Ovary (tissue), 7 donors: ENCODE measurements at regions not wholly inside any gene's neighbourhood (a gene's known extent, or its start where the extent isn't known, plus 50 kb on each side); places are given as distances from the start of the nearest gene placed in this dataset.

ENCODE experiments used
- DNase-seq, 5 donors: peaks; one replicate each; pipeline ENCODE4 v3.0.0-alpha.2; 2019 to 2020
- H3K27ac ChIP-seq, 2 donors: fragments of 200-600 bp; one replicate each; pipeline versions ENCODE4 v1.5.1 to v1.8.0; 2019 to 2022
- H3K27me3 ChIP-seq: fragments of 200-600 bp; one replicate; pipeline ENCODE4 v1.8.0; 2022
- H3K36me3 ChIP-seq: fragments of 200-600 bp; sonication (generic); one replicate; pipeline ENCODE4 v1.5.1; 2019
- H3K4me1 ChIP-seq: one replicate; pipeline ENCODE4 v1.8.1; 2013; ENCODE audit warnings: mild to moderate bottlenecking, moderate library complexity; ENCODE audit not compliant: insufficient read depth
- H3K4me3 ChIP-seq: fragments of 200-600 bp; sonication (generic); one replicate; pipeline ENCODE4 v1.5.1; 2017
- H3K9me3 ChIP-seq, 2 donors: fragments of 200-600 bp in 1 of 2; sonication (generic) in 1 of 2; one replicate each; pipeline versions ENCODE4 v1.5.1 to v1.8.1; 2013 to 2019; ENCODE audit warnings: mild to moderate bottlenecking in 1 of 2, moderate library complexity in 1 of 2
- CTCF ChIP-seq, 3 donors: fragments of 450-650 bp in 2 of 3; fragments of 200-600 bp in 1 of 3; IDR thresholded peaks; one replicate each; pipeline versions ENCODE4 v1.5.1 to v1.8.0; 2016 to 2022; ENCODE audit warnings: antibody characterized with exemption in 3 of 3, mild to moderate bottlenecking in 1 of 3
- EP300 ChIP-seq: sonication (generic); formaldehyde crosslinking; IDR thresholded peaks from one replicate; pipeline ENCODE4 v1.6.1; 2017; ENCODE audit warnings: antibody characterized with exemption
- POLR2A ChIP-seq: fragments of 450-650 bp; IDR thresholded peaks from one replicate; pipeline ENCODE4 v1.6.1; 2017; ENCODE audit warnings: antibody characterized with exemption, mild to moderate bottlenecking, moderate library complexity
- WGBS, 3 donors: extraction: QIAGEN DNeasy Blood & Tissue Kit in 1 of 3; methylation state at CpG; one replicate each; pipeline versions ENCODE4 v1.1.5 to v1.1.7; 2013 to 2017; 5-methylcytosine and 5-hydroxymethylcytosine counted together
- intact Hi-C, 4 donors: fragments of 100-400 bp; cut with DNase I; formaldehyde crosslinking; loops; one replicate each; pipeline versions ENCODE4 v1.11.0 to v1.15.1; 2022 to 2023
- donor health status: DM: no; HTN: no; CAD: no; lungs with moderate emphysema.
- donor health status: DM: no; HTN: no; CAD: no.
- donor health status: Bipolar disorder and iron deficiency.
- donor health status: DM: no; HTN: no; CAD: no.
- donor health status: DM: yes; HTN: yes; CAD: no.

- TF ChIP-seq EP300: no peak
- TF ChIP-seq POLR2A: no peak
- no peak for TF ChIP-seq CTCF (IDR thresholded peaks at IDR 0.05)
- 76 to 91% (median 90%) methylated on average over 7 of the region's 7 CpGs for WGBS, 3 donors
- no peak for DNase-seq
- no peaks in the 10 kb centered on the region for H3K36me3 ChIP-seq
- no peak overlapping the region for H3K27ac ChIP-seq
- intact Hi-C loops: no loop called here
- H3K4me3 ChIP-seq: no peak overlapping the region
- H3K27me3 ChIP-seq: no peaks in the 10 kb centered on the region
- H3K9me3 ChIP-seq: no peaks in the 10 kb centered on the region
- peaks cover 13% of the 10 kb centered on the region for H3K4me1 ChIP-seq
Measured at GRCh38 chr10:44462338-44462914, 77.5 kb upstream of the CXCL12 start.

GRCh38 chr10:44463511-44464121 lies 78.7 kb upstream of the CXCL12 start:
- H3K27ac ChIP-seq: no peak overlapping the region
- H3K27me3 ChIP-seq: no peaks in the 10 kb centered on the region
- H3K4me3 ChIP-seq: no peak overlapping the region
- no peaks in the 10 kb centered on the region for H3K9me3 ChIP-seq
- TF ChIP-seq CTCF (IDR thresholded peaks at IDR 0.05) (no peak), POLR2A (no peak), EP300 (no peak)
- WGBS, 3 donors: 65 to 71% (median 66%) methylated on average over 6 of the region's 6 CpGs
- H3K36me3 ChIP-seq: no peaks in the 10 kb centered on the region
- intact Hi-C loops: no loop called here
- DNase-seq: no peak
- H3K4me1 ChIP-seq: peaks cover 12% of the 10 kb centered on the region

GRCh38 chr10:44464503-44464902 lies 79.6 kb upstream of the CXCL12 start:
- 43 to 46% (median 44%) methylated on average over 2 of the region's 2 CpGs for WGBS, 3 donors
- H3K9me3 ChIP-seq: no peaks in the 10 kb centered on the region
- TF ChIP-seq CTCF (IDR thresholded peaks at IDR 0.05) (no peak), POLR2A (no peak), EP300 (no peak)
- no peak overlapping the region for H3K4me3 ChIP-seq
- intact Hi-C loops: no loop called here
- H3K36me3 ChIP-seq: no peaks in the 10 kb centered on the region
- no peak overlapping the region for H3K27ac ChIP-seq
- DNase-seq: no peak
- H3K27me3 ChIP-seq: no peaks in the 10 kb centered on the region
- H3K4me1 ChIP-seq: peaks cover 7% of the 10 kb centered on the region

GRCh38 chr10:44465401-44466115 lies 80.7 kb upstream of the CXCL12 start:
- DNase-seq: no peak
- WGBS, 3 donors: 68 to 79% (median 72%) methylated on average over 11 of the region's 11 CpGs
- H3K27me3 ChIP-seq: no peaks in the 10 kb centered on the region

More at GRCh38 chr10:44465401-44466115, 80.7 kb upstream of the CXCL12 start:
- TF ChIP-seq CTCF (IDR thresholded peaks at IDR 0.05): no peak
- no peak for TF ChIP-seq POLR2A
- TF ChIP-seq EP300: no peak
- Histone ChIP-seq H3K27ac (no peak overlapping the region), H3K36me3 (no peaks in the 10 kb centered on the region), H3K4me1 (no peaks in the 10 kb centered on the region), H3K4me3 (no peak overlapping the region), H3K9me3 (no peaks in the 10 kb centered on the region)
- intact Hi-C loops: no loop called here
